Hepatocyte (in vitro differentiated cells): ENCODE measurements at regions not wholly inside any gene's neighbourhood (a gene's known extent, or its start where the extent isn't known, plus 50 kb on each side); places are given as distances from the start of the nearest gene placed in this dataset.

ENCODE experiments used
- DNase-seq: peaks from one replicate; pipeline ENCODE4 v3.0.0-alpha.2; 2016; ENCODE audit warnings: low spot score
- H2AFZ ChIP-seq: fragments of 200-600 bp; sonication (generic); 2 replicates; pipeline ENCODE4 v1.6.0; 2016; ENCODE audit warnings: antibody characterized with exemption, mild to moderate bottlenecking
- H3K27ac ChIP-seq: fragments of 200-600 bp; sonication (generic); 2 replicates; pipeline ENCODE4 v1.5.1; 2016; ENCODE audit warnings: mild to moderate bottlenecking
- H3K27me3 ChIP-seq: fragments of 200-600 bp; sonication (generic); 2 replicates; pipeline ENCODE4 v1.6.1; 2016
- H3K36me3 ChIP-seq: fragments of 200-600 bp; sonication (generic); replicated peaks from 2 replicates; pipeline ENCODE4 v1.5.1; 2016; ENCODE audit warnings: low read depth; ENCODE audit not compliant: insufficient read depth
- H3K4me1 ChIP-seq: fragments of 200-600 bp; sonication (generic); 2 replicates; pipeline ENCODE4 v1.5.1; 2016; ENCODE audit warnings: mild to moderate bottlenecking, moderate library complexity; ENCODE audit not compliant: insufficient read depth
- H3K4me2 ChIP-seq: fragments of 200-600 bp; sonication (generic); 2 replicates; pipeline ENCODE4 v1.6.0; 2016
- H3K4me3 ChIP-seq: fragments of 200-600 bp; sonication (generic); 2 replicates; pipeline ENCODE4 v1.5.1; 2016; ENCODE audit warnings: mild to moderate bottlenecking
- H3K79me2 ChIP-seq: fragments of 200-600 bp; sonication (generic); 2 replicates; pipeline ENCODE4 v1.6.0; 2017; ENCODE audit warnings: mild to moderate bottlenecking
- H3K9me2 ChIP-seq: fragments of 200-600 bp; sonication (generic); replicated peaks from 2 replicates; pipeline ENCODE4 v1.6.0; 2017; ENCODE audit warnings: mild to moderate bottlenecking; ENCODE audit not compliant: insufficient read depth
- H3K9me3 ChIP-seq: fragments of 200-600 bp; sonication (generic); 2 replicates; pipeline ENCODE4 v1.5.1; 2016; ENCODE audit warnings: low read depth, mild to moderate bottlenecking
- H4K20me1 ChIP-seq: fragments of 200-600 bp; sonication (generic); 2 replicates; pipeline ENCODE4 v1.6.0; 2016; ENCODE audit warnings: mild to moderate bottlenecking; ENCODE audit not compliant: insufficient read depth, poor library complexity, severe bottlenecking
- EZH2 ChIP-seq: fragments of 200-600 bp; sonication (generic); IDR thresholded peaks from 2 replicates; pipeline ENCODE4 v1.6.1; 2016; ENCODE audit warnings: antibody characterized with exemption, mild to moderate bottlenecking, borderline replicate concordance
- EZH2phosphoT487 ChIP-seq: fragments of 200-600 bp; sonication (generic); IDR thresholded peaks from one replicate; pipeline ENCODE4 v1.6.1; 2018; ENCODE audit warnings: antibody characterized with exemption, mild to moderate bottlenecking, low read depth, moderate library complexity; ENCODE audit not compliant: unreplicated experiment, severe bottlenecking
- WGBS: methylation state at CpG from one replicate; pipeline ENCODE4 v1.1.6; 2016; ENCODE audit warnings: low lambda C conversion rate; ENCODE audit errors: missing lambda C conversion rate; 5-methylcytosine and 5-hydroxymethylcytosine counted together
- TF ChIP-seq, protein P1 (sequence below): fragments of 200-600 bp; sonication (generic); IDR thresholded peaks from 2 replicates; pipeline ENCODE4 v1.5.1; 2016; ENCODE audit warnings: antibody characterized with exemption, mild to moderate bottlenecking; ENCODE audit not compliant: poor library complexity

DNA sequence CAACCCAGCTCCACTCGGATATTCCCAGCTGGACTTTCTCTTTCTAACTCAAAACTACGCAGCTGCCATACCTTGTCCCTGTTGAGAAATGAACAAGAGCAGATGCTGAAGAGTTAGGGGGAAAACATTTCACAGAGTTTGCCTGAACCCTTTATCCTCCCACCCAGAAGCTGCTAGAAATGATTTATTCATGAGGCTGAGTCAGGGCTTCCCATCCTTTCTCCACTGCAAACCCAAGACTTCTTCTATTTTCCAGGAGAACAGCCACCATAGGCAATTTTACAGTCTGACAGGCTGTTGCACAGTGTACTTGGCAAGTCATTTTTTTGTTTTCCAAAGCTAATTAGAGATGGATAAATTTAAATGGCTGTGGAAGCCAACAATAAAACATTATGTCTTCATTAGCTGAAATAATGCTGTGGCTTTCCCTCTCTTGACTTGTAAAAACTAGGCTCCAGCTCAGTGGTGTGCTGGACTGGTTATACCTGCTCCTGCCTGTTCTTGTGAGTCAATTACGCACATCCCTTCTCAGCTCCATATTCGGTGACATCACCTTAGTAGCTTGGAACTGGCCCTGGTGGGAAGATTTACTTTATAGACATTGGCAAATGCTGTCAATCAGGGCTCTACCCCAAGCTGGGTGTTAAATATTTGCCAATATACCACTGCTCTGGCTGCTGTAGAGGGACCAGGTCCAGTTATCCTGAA, 71.9 kb downstream of the KIF4B start:
- H3K9me2 ChIP-seq = no peaks in the 10 kb centered on the region
- H3K27ac ChIP-seq = peak overlapping the region; percentile 45
- no peak for TF ChIP-seq EZH2
- no peak for TF ChIP-seq EZH2phosphoT487
- TF ChIP-seq, protein P1, sequence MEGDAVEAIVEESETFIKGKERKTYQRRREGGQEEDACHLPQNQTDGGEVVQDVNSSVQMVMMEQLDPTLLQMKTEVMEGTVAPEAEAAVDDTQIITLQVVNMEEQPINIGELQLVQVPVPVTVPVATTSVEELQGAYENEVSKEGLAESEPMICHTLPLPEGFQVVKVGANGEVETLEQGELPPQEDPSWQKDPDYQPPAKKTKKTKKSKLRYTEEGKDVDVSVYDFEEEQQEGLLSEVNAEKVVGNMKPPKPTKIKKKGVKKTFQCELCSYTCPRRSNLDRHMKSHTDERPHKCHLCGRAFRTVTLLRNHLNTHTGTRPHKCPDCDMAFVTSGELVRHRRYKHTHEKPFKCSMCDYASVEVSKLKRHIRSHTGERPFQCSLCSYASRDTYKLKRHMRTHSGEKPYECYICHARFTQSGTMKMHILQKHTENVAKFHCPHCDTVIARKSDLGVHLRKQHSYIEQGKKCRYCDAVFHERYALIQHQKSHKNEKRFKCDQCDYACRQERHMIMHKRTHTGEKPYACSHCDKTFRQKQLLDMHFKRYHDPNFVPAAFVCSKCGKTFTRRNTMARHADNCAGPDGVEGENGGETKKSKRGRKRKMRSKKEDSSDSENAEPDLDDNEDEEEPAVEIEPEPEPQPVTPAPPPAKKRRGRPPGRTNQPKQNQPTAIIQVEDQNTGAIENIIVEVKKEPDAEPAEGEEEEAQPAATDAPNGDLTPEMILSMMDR = no peak
- no peak overlapping the region for H3K4me2 ChIP-seq
- H3K4me3 ChIP-seq = no peak overlapping the region
- DNase-seq = peak; percentile 24
- H3K36me3 ChIP-seq = no peaks in the 10 kb centered on the region
- 79% methylated on average over 4 of the region's 4 CpGs for WGBS
- H3K27me3 ChIP-seq = no peaks in the 10 kb centered on the region
- H3K9me3 ChIP-seq = no peaks in the 10 kb centered on the region
- H2AFZ ChIP-seq = no peak overlapping the region
- H4K20me1 ChIP-seq = no peaks in the 10 kb centered on the region
- H3K4me1 ChIP-seq = no peaks in the 10 kb centered on the region
- no peaks in the 10 kb centered on the region for H3K79me2 ChIP-seq

DNA sequence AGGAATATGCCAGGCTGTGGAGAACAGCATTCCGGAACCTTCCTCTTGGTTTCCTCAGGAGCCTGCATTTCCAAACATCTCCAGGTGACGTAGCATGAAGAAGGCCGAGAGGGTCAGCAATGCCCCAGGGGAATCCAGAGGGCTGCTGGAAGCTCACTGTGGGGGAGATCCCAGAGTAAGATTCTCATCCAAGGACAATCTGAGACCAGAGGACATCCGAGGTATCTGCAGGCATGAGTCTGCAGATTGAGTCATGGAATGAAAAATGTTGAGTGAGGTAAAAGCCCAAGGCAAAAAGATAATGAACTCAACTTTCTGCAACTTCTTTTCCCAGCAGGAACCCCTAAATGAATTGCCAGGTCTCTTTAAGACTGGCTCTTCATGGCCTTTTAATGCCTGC, 73.5 kb downstream of the KIF4B start:
- Histone ChIP-seq H3K79me2 (no peaks in the 10 kb centered on the region), H3K27me3 (no peaks in the 10 kb centered on the region), H3K4me3 (no peak overlapping the region), H3K9me2 (no peaks in the 10 kb centered on the region), H3K4me1 (no peaks in the 10 kb centered on the region), H4K20me1 (no peaks in the 10 kb centered on the region), H3K27ac (no peak overlapping the region), H3K4me2 (no peak overlapping the region), H3K36me3 (no peaks in the 10 kb centered on the region), H2AFZ (no peak overlapping the region), H3K9me3 (no peaks in the 10 kb centered on the region)
- DNase-seq = no peak
- WGBS = 76% methylated on average over 4 of the region's 4 CpGs
- TF ChIP-seq EZH2 (no peak), EZH2phosphoT487 (no peak)
- TF ChIP-seq, protein P1 = no peak

DNA sequence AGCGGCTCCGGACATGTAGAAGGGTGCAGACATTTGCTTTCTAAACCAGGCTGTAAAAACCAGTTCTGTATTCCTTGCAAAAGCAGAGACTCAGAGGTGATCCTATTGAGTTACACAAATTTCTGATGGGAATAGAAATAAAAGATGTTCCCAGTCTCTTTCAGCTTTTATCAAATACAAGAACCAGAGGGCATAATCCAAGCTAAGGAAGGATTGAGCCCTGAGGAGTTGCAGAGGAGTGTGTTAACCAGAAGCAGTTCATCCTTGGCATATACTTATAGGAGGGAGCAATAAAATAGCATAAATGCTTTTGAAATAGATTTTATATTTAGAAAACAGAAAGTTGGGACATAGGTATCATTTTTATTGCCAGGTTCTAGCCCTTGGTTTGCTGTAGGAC, 75.3 kb downstream of the KIF4B start:
- WGBS = 88% methylated on average over 2 of the region's 2 CpGs
- TF ChIP-seq EZH2phosphoT487 (no peak), EZH2 (no peak)
- TF ChIP-seq, protein P1 = no peak

More for the DNA sequence above, 75.3 kb downstream of the KIF4B start:
- Histone ChIP-seq H3K4me1 (no peaks in the 10 kb centered on the region), H2AFZ (no peak overlapping the region), H3K4me3 (no peak overlapping the region), H3K79me2 (no peaks in the 10 kb centered on the region), H3K9me2 (no peaks in the 10 kb centered on the region), H3K27ac (no peak overlapping the region), H3K4me2 (no peak overlapping the region), H3K27me3 (no peaks in the 10 kb centered on the region), H3K9me3 (no peaks in the 10 kb centered on the region), H3K36me3 (no peaks in the 10 kb centered on the region), H4K20me1 (no peaks in the 10 kb centered on the region)
- no peak for DNase-seq
